ENCODE measurements at regions not wholly inside any gene's neighbourhood (a gene's known extent, or its start where the extent isn't known, plus 50 kb on each side); places are given as distances from the start of the nearest gene placed in this dataset.

- Histone ChIP-seq H3K36me3 (ENCODE audit: insufficient read depth, low read length) (no peaks in the 10 kb centered on the region), H3K4me3 (ENCODE audit: low read length) (no peak overlapping the region), H3K9me3 (ENCODE audit: low read length) (no peaks in the 10 kb centered on the region), H3K27me3 (ENCODE audit: insufficient read depth, low read length, poor library complexity, severe bottlenecking) (no peaks in the 10 kb centered on the region), H3K4me1 (ENCODE audit: insufficient read depth, low read length) (no peaks in the 10 kb centered on the region), H3K27ac (ENCODE audit: low read depth, low read length) (no peak overlapping the region)
- no peak overlapping the region for H3K27ac Mint-ChIP-seq
- POLR2A ChIA-PET, result no interaction called here
- H3K36me3 Mint-ChIP-seq, result no peaks in the 10 kb centered on the region
- no peak overlapping the region for H3K4me3 Mint-ChIP-seq
- H3K27me3 Mint-ChIP-seq, result no peaks in the 10 kb centered on the region
- CTCF ChIA-PET, result no interaction called here
- DNase-seq, result no peak
- H3K4me1 Mint-ChIP-seq, result no peaks in the 10 kb centered on the region
- H3K9me3 Mint-ChIP-seq, result peaks cover 4 to 23% (median 9%) of the 10 kb centered on the region in 5 donors
Observed at GRCh38 chr6:81253821-81254220, 498.7 kb downstream of the TENT5A start.

- Mint-ChIP-seq H3K36me3 (no peaks in the 10 kb centered on the region), H3K27ac (no peak overlapping the region), H3K4me1 (no peaks in the 10 kb centered on the region), H3K9me3 (peaks cover 4 to 21% (median 9%) of the 10 kb centered on the region in 5 donors), H3K4me3 (no peak overlapping the region), H3K27me3 (no peaks in the 10 kb centered on the region)
- no peaks in the 10 kb centered on the region for H3K36me3 ChIP-seq (ENCODE audit: insufficient read depth, low read length)
- ChIA-PET POLR2A (no interaction called here), CTCF (no interaction called here)
- no peak for DNase-seq
- no peaks in the 10 kb centered on the region for H3K9me3 ChIP-seq (ENCODE audit: low read length)
- H3K4me1 ChIP-seq (ENCODE audit: insufficient read depth, low read length), result no peaks in the 10 kb centered on the region
- no peak overlapping the region for H3K4me3 ChIP-seq (ENCODE audit: low read length)
- no peaks in the 10 kb centered on the region for H3K27me3 ChIP-seq (ENCODE audit: insufficient read depth, low read length, poor library complexity, severe bottlenecking)
- H3K27ac ChIP-seq (ENCODE audit: low read depth, low read length), result no peak overlapping the region
Observed at GRCh38 chr6:81252231-81252630, 500.2 kb downstream of the TENT5A start.

- no peaks in the 10 kb centered on the region for H3K9me3 ChIP-seq (ENCODE audit: low read length)
- DNase-seq, result no peak
- no peak overlapping the region for H3K4me3 Mint-ChIP-seq
- no peaks in the 10 kb centered on the region for H3K4me1 ChIP-seq (ENCODE audit: insufficient read depth, low read length)
- ChIA-PET CTCF (no interaction called here), POLR2A (no interaction called here)
- H3K27me3 Mint-ChIP-seq, result no peaks in the 10 kb centered on the region
- H3K27ac Mint-ChIP-seq, result no peak overlapping the region
- H3K36me3 ChIP-seq (ENCODE audit: insufficient read depth, low read length), result no peaks in the 10 kb centered on the region
- no peak overlapping the region for H3K27ac ChIP-seq (ENCODE audit: low read depth, low read length)
- no peak overlapping the region for H3K4me3 ChIP-seq (ENCODE audit: low read length)
- H3K36me3 Mint-ChIP-seq, result no peaks in the 10 kb centered on the region
- H3K4me1 Mint-ChIP-seq, result no peaks in the 10 kb centered on the region
- H3K27me3 ChIP-seq (ENCODE audit: insufficient read depth, low read length, poor library complexity, severe bottlenecking), result no peaks in the 10 kb centered on the region
- H3K9me3 Mint-ChIP-seq, result peaks cover 2 to 26% (median 7%) of the 10 kb centered on the region in 5 donors
Observed at GRCh38 chr6:81246200-81246599, 506.3 kb downstream of the TENT5A start.

- H3K27me3 Mint-ChIP-seq, result no peaks in the 10 kb centered on the region
- H3K9me3 ChIP-seq (ENCODE audit: low read length), result no peaks in the 10 kb centered on the region
- no peaks in the 10 kb centered on the region for H3K36me3 Mint-ChIP-seq
- no peak overlapping the region for H3K27ac Mint-ChIP-seq
- no peak overlapping the region for H3K4me3 ChIP-seq (ENCODE audit: low read length)
- H3K27me3 ChIP-seq (ENCODE audit: insufficient read depth, low read length, poor library complexity, severe bottlenecking), result no peaks in the 10 kb centered on the region
- DNase-seq, result no peak
- no peaks in the 10 kb centered on the region for H3K36me3 ChIP-seq (ENCODE audit: insufficient read depth, low read length)
- CTCF ChIA-PET, result no interaction called here
- POLR2A ChIA-PET, result no interaction called here
- H3K27ac ChIP-seq (ENCODE audit: low read depth, low read length), result no peak overlapping the region
- H3K9me3 Mint-ChIP-seq, result peaks cover 2 to 21% (median 8%) of the 10 kb centered on the region in 5 donors
- H3K4me1 Mint-ChIP-seq, result no peaks in the 10 kb centered on the region
- no peaks in the 10 kb centered on the region for H3K4me1 ChIP-seq (ENCODE audit: insufficient read depth, low read length)
- no peak overlapping the region for H3K4me3 Mint-ChIP-seq
Observed at GRCh38 chr6:81242624-81243023, 509.9 kb downstream of the TENT5A start.

- no peaks in the 10 kb centered on the region for H3K9me3 ChIP-seq (ENCODE audit: low read length)
- Mint-ChIP-seq H3K9me3 (peaks cover 2 to 20% (median 8%) of the 10 kb centered on the region in 5 donors), H3K4me1 (no peaks in the 10 kb centered on the region), H3K27me3 (no peaks in the 10 kb centered on the region), H3K36me3 (no peaks in the 10 kb centered on the region), H3K4me3 (no peak overlapping the region), H3K27ac (no peak overlapping the region)
- CTCF ChIA-PET, result no interaction called here
- POLR2A ChIA-PET, result no interaction called here
- no peaks in the 10 kb centered on the region for H3K27me3 ChIP-seq (ENCODE audit: insufficient read depth, low read length, poor library complexity, severe bottlenecking)
- DNase-seq, result no peak
- H3K36me3 ChIP-seq (ENCODE audit: insufficient read depth, low read length), result no peaks in the 10 kb centered on the region
- H3K4me1 ChIP-seq (ENCODE audit: insufficient read depth, low read length), result no peaks in the 10 kb centered on the region
- H3K27ac ChIP-seq (ENCODE audit: low read depth, low read length), result no peak overlapping the region
- H3K4me3 ChIP-seq (ENCODE audit: low read length), result no peak overlapping the region
Observed at GRCh38 chr6:81241126-81242041, 511.1 kb downstream of the TENT5A start.

- peaks cover 0 to 12% (median 3%) of the 10 kb centered on the region in 5 donors for H3K9me3 Mint-ChIP-seq
- H3K27me3 ChIP-seq (ENCODE audit: insufficient read depth, low read length, poor library complexity, severe bottlenecking), result no peaks in the 10 kb centered on the region
- H3K27ac Mint-ChIP-seq, result no peak overlapping the region
- ChIA-PET POLR2A (no interaction called here), CTCF (no interaction called here)
- no peaks in the 10 kb centered on the region for H3K36me3 Mint-ChIP-seq
- no peak overlapping the region for H3K27ac ChIP-seq (ENCODE audit: low read depth, low read length)
- no peaks in the 10 kb centered on the region for H3K4me1 ChIP-seq (ENCODE audit: insufficient read depth, low read length)
- no peak overlapping the region for H3K4me3 Mint-ChIP-seq
- DNase-seq, result no peak
- H3K9me3 ChIP-seq (ENCODE audit: low read length), result no peaks in the 10 kb centered on the region
- no peaks in the 10 kb centered on the region for H3K27me3 Mint-ChIP-seq
- H3K36me3 ChIP-seq (ENCODE audit: insufficient read depth, low read length), result no peaks in the 10 kb centered on the region
- H3K4me1 Mint-ChIP-seq, result no peaks in the 10 kb centered on the region
- H3K4me3 ChIP-seq (ENCODE audit: low read length), result no peak overlapping the region
Observed at GRCh38 chr6:81238390-81238789, 514.1 kb downstream of the TENT5A start.

- H3K9me3 ChIP-seq (ENCODE audit: low read length), result no peaks in the 10 kb centered on the region
- H3K9me3 Mint-ChIP-seq, result peaks cover 0 to 12% (median 0%) of the 10 kb centered on the region in 5 donors
- H3K36me3 ChIP-seq (ENCODE audit: insufficient read depth, low read length), result no peaks in the 10 kb centered on the region
- H3K27ac Mint-ChIP-seq, result no peak overlapping the region
- no peaks in the 10 kb centered on the region for H3K27me3 ChIP-seq (ENCODE audit: insufficient read depth, low read length, poor library complexity, severe bottlenecking)
- H3K27me3 Mint-ChIP-seq, result no peaks in the 10 kb centered on the region
- H3K4me1 Mint-ChIP-seq, result no peaks in the 10 kb centered on the region
- no peak overlapping the region for H3K4me3 Mint-ChIP-seq
- H3K27ac ChIP-seq (ENCODE audit: low read depth, low read length), result no peak overlapping the region
- no peaks in the 10 kb centered on the region for H3K36me3 Mint-ChIP-seq
- ChIA-PET POLR2A (no interaction called here), CTCF (no interaction called here)
- no peak for DNase-seq
- no peaks in the 10 kb centered on the region for H3K4me1 ChIP-seq (ENCODE audit: insufficient read depth, low read length)
- no peak overlapping the region for H3K4me3 ChIP-seq (ENCODE audit: low read length)
Observed at GRCh38 chr6:81237226-81237625, 515.3 kb downstream of the TENT5A start.

- Histone ChIP-seq H3K36me3 (ENCODE audit: insufficient read depth, low read length) (no peaks in the 10 kb centered on the region), H3K27me3 (ENCODE audit: insufficient read depth, low read length, poor library complexity, severe bottlenecking) (no peaks in the 10 kb centered on the region), H3K27ac (ENCODE audit: low read depth, low read length) (no peak overlapping the region), H3K4me1 (ENCODE audit: insufficient read depth, low read length) (no peaks in the 10 kb centered on the region), H3K4me3 (ENCODE audit: low read length) (no peak overlapping the region), H3K9me3 (ENCODE audit: low read length) (no peaks in the 10 kb centered on the region)
- no peaks in the 10 kb centered on the region for H3K4me1 Mint-ChIP-seq
- ChIA-PET POLR2A (no interaction called here), CTCF (no interaction called here)
- no peak for DNase-seq
- H3K27ac Mint-ChIP-seq, result no peak overlapping the region
- peaks cover 0 to 13% (median 0%) of the 10 kb centered on the region in 5 donors for H3K9me3 Mint-ChIP-seq
- no peak overlapping the region for H3K4me3 Mint-ChIP-seq
- no peaks in the 10 kb centered on the region for H3K36me3 Mint-ChIP-seq
- no peaks in the 10 kb centered on the region for H3K27me3 Mint-ChIP-seq
Observed at GRCh38 chr6:81235512-81235911, 517.0 kb downstream of the TENT5A start.

Data from CD8-positive, alpha-beta memory T cell (primary cell).